ENCODE measurements at regions not wholly inside any gene's neighbourhood (a gene's known extent, or its start where the extent isn't known, plus 50 kb on each side); places are given as distances from the start of the nearest gene placed in this dataset.
A peak's percentile ranks its signal among the peaks of the same experiment; 100 is the strongest.

- Histone ChIP-seq H3K27me3 (no peaks in the 10 kb centered on the region), H3K27ac (no peak overlapping the region), H3K4me1 (ENCODE audit: low read depth) (no peaks in the 10 kb centered on the region), H3K4me3 (no peak overlapping the region), H3K36me3 (no peaks in the 10 kb centered on the region), H3K9me3 (ENCODE audit: low read depth) (no peaks in the 10 kb centered on the region)
- no peak for DNase-seq (ENCODE audit: low read depth in 1 of 2, low spot score in 1 of 2)
- TF ChIP-seq CTCF (IDR thresholded peaks at IDR 0.05; ENCODE audit: low read depth, low read length): no peak
Observed at GRCh38 chr16:26930786-26931581, 135.7 kb upstream of the C16orf82 start.

GRCh38 chr16:26950636-26951035 lies 116.1 kb upstream of the C16orf82 start:
- Histone ChIP-seq H3K4me1 (ENCODE audit: low read depth) (no peaks in the 10 kb centered on the region), H3K27me3 (no peaks in the 10 kb centered on the region), H3K36me3 (no peaks in the 10 kb centered on the region), H3K27ac (no peak overlapping the region), H3K4me3 (no peak overlapping the region), H3K9me3 (ENCODE audit: low read depth) (no peaks in the 10 kb centered on the region)
- DNase-seq (ENCODE audit: low read depth in 1 of 2, low spot score in 1 of 2): no peak
- no peak for TF ChIP-seq CTCF (IDR thresholded peaks at IDR 0.05; ENCODE audit: low read depth, low read length)

DNA sequence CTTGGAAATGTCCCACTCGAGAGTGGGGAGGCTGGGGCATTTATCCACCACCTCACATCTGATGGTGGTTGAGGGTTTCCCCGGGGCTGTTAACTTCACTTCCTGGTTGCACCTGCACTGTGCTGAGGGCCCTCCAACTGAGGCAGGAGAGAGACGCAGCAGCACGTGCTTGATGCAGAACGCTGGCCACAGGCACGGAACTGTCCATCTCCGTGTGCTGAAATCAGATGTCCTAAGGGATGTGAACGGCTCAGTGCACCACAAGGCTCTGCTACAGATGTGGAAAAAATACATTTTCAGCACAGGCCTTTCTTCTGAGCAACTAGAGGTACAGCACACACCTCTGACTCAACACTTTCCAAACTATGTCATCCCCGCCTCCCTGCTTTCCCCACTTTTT lies 114.8 kb upstream of the C16orf82 start:
- Histone ChIP-seq H3K4me1 (ENCODE audit: low read depth) (no peaks in the 10 kb centered on the region), H3K9me3 (ENCODE audit: low read depth) (no peaks in the 10 kb centered on the region), H3K36me3 (no peaks in the 10 kb centered on the region), H3K27ac (no peak overlapping the region), H3K27me3 (no peaks in the 10 kb centered on the region), H3K4me3 (no peak overlapping the region)
- no peak for TF ChIP-seq CTCF (IDR thresholded peaks at IDR 0.05; ENCODE audit: low read depth, low read length)
- peak in 1 of 2 donors; percentile 57 for DNase-seq (ENCODE audit: low read depth in 1 of 2, low spot score in 1 of 2)

DNA sequence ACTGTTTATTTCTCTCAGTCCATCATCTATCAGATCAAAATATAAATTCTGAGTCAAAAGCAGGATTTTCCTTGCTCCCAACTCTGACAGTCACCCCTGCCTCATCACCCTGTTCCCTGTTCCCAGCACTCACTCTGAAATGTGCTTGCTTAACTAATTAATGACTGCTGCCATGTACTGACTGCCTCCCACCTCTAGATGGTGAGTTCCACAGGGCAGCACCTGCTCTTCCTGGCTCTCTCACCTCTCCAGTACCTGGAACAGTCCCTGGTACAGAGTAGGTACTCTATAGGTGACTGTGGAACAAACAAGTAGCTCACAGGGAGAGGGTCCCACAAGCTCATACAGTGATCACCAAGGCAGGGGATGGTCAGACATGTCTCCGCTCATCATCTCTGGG lies 114.3 kb upstream of the C16orf82 start:
- H3K27me3 ChIP-seq: no peaks in the 10 kb centered on the region
- no peak for DNase-seq (ENCODE audit: low read depth in 1 of 2, low spot score in 1 of 2)
- H3K27ac ChIP-seq: no peak overlapping the region
- no peaks in the 10 kb centered on the region for H3K36me3 ChIP-seq
- no peak for TF ChIP-seq CTCF (IDR thresholded peaks at IDR 0.05; ENCODE audit: low read depth, low read length)
- no peaks in the 10 kb centered on the region for H3K9me3 ChIP-seq (ENCODE audit: low read depth)
- H3K4me3 ChIP-seq: no peak overlapping the region
- H3K4me1 ChIP-seq (ENCODE audit: low read depth): no peaks in the 10 kb centered on the region

DNA sequence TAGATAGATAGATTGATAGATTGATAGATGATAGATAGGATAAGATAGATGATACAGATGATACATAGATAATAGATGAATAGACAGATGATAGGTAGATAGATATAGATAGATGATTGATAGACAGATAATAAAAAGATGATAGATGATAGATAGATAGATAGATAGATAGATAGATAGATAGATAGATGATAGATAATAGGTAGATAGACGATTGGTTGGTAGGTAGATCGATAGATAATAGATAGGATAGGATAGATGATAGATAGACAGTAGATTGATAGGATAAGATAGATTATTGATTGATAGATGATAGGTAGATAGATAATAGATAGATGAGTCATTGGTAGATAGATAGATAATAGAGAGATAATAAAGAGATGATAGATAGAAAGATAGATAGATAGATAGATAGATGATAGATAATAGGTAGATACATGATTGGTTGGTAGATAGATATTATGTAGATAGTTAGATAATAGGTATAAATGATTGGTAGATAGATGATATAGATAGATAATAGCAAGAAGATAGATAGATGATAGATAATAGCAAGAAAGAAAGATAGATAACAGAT lies 109.4 kb upstream of the C16orf82 start:
- no peak overlapping the region for H3K4me3 ChIP-seq
- H3K4me1 ChIP-seq (ENCODE audit: low read depth): no peaks in the 10 kb centered on the region
- H3K27me3 ChIP-seq: no peaks in the 10 kb centered on the region
- H3K27ac ChIP-seq: no peak overlapping the region
- H3K9me3 ChIP-seq (ENCODE audit: low read depth): no peaks in the 10 kb centered on the region
- TF ChIP-seq CTCF (IDR thresholded peaks at IDR 0.05; ENCODE audit: low read depth, low read length): no peak
- no peak for DNase-seq (ENCODE audit: low read depth in 1 of 2, low spot score in 1 of 2)
- no peaks in the 10 kb centered on the region for H3K36me3 ChIP-seq
